ENCODE measurements at regions not wholly inside any gene's neighbourhood (a gene's known extent, or its start where the extent isn't known, plus 50 kb on each side); places are given as distances from the start of the nearest gene placed in this dataset.
"Not testable (repeated sequence)": the region's sequence is repeated elsewhere in the genome, so short reads cannot be mapped to it uniquely, and the experiment has no call there.

- DNase-seq = no peak
Observed at GRCh38 chr12:28994179-28994715, 154.8 kb upstream of the FAR2 start.

- DNase-seq = no peak
Observed at GRCh38 chr12:28996688-28997087, 152.4 kb upstream of the FAR2 start.

DNA sequence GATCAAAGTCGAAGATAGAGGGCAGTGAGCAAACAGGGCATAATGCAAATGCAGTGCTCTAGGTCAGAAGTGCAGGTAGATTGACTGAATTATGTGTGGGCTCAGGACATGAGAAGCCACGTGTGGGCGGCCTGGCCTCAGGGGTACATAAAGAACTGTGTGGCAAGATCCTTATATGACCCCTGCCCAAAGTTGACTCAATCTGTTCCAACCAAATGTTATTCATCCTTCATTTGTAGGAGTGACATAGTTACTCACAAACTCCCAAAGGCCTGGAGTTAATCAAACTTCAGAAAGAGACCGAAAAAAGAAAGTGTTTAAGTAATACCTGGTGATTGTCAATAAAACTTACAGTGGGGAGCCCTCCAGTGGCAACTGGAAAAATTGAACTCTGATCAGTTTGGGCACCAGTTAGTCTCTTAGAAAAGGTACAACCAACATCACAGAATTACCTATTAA, 150.4 kb upstream of the FAR2 start:
- DNase-seq = no peak

- no peak for DNase-seq
Observed at GRCh38 chr12:29004066-29004935, 144.8 kb upstream of the FAR2 start.

- DNase-seq = no peak
Observed at GRCh38 chr12:29004936-29005304, 144.2 kb upstream of the FAR2 start.

DNA sequence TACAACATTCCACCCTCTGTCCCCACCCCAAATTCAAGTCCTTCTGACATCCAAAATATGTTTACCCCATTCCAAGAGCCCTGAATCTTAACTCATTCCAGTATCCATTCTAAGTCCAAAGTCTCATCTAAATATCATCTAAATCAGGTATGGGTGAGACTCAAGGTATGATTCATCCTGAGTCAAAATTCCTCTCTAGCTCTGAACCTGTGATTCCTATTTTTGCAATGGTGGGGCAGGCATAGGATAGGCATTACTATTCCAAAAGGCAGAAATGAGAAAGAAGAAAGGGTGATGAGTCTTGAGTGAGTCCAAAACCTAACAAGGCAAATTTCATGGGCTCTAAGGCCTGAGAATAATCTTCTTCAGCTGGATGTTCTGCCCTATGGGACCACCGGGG, 140.3 kb upstream of the FAR2 start:
- DNase-seq = no peak

- no peak for DNase-seq
Observed at GRCh38 chr12:29012673-29013072, 136.4 kb upstream of the FAR2 start.

DNA sequence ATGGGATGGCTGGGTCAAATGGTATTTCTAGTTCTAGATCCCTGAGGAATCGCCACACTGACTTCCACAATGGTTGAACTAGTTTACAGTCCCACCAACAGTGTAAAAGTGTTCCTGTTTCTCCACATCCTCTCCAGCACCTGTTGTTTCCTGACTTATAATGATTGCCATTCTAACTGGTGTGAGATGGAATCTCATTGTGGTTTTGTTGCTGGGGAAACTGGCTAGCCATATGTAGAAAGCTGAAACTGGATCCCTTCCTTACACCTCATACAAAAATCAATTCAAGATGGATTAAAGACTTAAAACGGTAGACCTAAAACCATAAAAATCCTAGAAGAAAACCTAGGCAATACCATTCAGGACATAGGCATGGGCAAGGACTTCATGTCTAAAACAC, 131.5 kb upstream of the FAR2 start:
- DNase-seq = not testable (repeated sequence)

DNA sequence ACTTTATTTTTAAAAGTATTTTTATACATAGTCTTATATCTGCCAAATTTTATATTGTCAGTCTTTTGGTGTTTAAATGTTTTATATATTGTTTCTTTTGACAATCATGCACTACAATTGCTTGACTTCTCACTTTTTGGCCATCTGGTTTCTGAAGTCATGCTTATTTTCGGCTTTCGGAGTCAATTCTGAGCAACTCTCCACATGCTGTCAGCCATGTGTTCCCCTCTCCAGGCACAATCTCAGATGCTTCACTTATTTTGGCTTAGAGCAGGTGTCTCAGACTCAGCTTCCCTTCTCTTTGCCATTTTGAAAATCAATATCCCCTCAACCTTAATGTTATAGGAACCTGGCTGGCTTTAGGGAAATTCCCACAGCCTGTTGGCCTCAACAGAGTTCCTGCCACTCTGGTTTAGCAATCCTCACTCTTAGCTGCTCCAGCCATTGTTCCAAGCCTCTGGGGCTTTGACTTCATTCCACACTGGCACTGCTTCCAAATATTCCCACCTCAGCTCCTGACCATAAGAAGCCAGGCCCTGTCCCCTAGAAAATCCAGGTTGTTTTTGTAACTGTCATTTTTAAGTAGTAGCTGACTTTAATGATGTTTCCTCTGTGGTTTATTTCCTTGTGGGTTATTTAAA, 125.5 kb upstream of the FAR2 start:
- peak; percentile 18 for DNase-seq

- no peak for DNase-seq
Observed at GRCh38 chr12:29024117-29024516, 125.0 kb upstream of the FAR2 start.

GRCh38 chr12:29025937-29026336, 123.1 kb upstream of the FAR2 start:
- no peak for DNase-seq

DNA sequence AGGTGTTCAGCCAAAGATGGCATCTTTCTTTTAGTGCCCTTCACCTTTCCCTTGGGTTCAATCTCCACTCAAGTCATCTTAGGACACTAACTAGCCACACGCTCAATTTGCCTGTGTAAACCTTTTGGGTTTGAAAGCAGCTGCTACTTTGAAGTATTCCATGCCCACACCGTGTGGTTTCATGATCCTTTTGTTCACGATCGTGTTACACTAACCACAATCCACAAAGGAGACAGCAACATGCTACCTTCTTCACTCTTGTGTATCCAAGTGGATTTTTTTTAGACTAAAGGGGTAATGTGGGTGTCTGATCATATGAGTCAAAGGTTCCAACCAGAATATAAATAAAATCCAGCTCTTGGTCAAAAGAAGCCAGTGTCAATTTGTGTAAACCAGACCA, 122.7 kb upstream of the FAR2 start:
- DNase-seq = no peak

DNA sequence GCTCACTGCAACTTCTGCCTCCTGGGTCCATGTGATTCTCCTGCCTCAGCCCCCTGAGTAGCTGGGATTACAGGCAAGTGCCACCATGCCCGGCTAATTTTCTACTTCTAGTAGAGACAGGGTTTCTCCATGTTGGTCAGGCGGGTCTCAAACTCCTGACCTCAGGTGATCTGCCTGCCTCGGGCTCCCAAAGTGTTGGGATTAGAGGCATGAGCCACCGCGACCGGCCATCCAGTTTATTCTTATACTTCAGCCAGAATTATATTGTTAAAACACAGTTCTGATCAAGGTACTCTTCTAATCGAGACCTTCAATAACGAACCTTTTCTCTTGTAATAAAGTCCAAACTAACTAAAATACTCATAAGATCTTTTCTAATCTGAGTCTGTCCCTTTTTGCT, 119.6 kb upstream of the FAR2 start:
- not testable (repeated sequence) for DNase-seq

GRCh38 chr12:29030006-29030405, 119.1 kb upstream of the FAR2 start:
- DNase-seq = no peak

- no peak for DNase-seq
Observed at GRCh38 chr12:29032446-29032845, 116.6 kb upstream of the FAR2 start.

- DNase-seq = no peak
Observed at GRCh38 chr12:29033519-29033918, 115.6 kb upstream of the FAR2 start.

GRCh38 chr12:29035112-29035511, 114.0 kb upstream of the FAR2 start:
- no peak for DNase-seq

DNA sequence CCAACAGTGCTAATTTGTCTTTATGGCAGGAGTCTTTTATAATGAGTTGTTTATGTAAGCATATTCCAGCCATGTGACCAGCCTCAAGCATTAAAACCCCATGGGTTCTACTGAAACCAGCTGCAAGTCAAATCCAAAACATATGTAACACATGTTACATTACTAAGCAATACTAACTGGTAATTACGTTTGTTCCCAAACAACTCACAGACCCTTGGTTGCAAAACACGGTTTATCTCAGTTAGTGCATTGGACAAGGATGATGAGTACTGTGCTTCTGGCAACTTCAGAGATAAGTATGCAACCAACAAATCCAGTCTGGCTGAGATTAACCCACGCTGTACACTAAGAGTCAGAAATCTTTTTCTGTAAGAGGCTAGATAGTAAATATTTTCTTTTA, 110.1 kb upstream of the FAR2 start:
- DNase-seq = peak; percentile 20

DNA sequence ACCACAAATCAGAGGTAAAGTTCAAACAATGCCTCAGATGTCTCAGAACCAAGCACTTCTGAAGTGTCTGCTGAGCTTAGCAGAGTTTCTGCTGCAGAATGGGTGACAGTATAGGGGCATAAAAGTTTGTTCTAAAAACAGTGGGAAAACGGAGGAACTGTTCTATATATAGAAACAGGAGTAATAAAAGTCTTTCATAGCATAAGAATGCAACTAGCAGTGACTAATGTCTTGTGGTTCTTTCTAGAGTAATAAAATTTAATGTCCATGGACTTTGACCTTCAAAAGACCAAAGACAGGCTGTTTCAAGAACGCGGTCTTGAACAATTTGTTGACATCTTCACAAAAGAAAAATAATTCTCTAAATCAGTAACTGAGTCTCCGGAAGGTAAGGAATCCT, 107.5 kb upstream of the FAR2 start:
- no peak for DNase-seq

- no peak for DNase-seq
Observed at GRCh38 chr12:29043069-29043468, 106.0 kb upstream of the FAR2 start.

GRCh38 chr12:29044799-29045198, 104.3 kb upstream of the FAR2 start:
- no peak for DNase-seq

DNA sequence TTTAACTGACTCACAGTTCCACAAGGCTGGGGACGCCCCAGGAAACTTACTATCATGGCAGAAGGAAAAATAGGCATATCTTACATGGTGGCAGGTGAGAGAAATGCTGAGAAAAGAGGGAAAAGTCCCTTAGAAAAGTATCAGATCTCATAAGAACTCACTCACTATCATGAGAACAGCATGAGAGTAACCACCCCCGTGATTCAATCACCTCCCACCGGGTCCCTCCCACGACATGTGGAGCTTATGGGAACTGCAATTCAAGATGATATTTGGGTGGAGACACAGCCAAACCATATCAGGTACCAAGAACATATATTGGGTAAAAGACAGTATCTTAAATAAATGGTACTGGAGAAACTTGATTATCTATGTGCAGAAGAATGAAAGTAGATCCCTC, 100.3 kb upstream of the FAR2 start:
- no peak for DNase-seq

DNA sequence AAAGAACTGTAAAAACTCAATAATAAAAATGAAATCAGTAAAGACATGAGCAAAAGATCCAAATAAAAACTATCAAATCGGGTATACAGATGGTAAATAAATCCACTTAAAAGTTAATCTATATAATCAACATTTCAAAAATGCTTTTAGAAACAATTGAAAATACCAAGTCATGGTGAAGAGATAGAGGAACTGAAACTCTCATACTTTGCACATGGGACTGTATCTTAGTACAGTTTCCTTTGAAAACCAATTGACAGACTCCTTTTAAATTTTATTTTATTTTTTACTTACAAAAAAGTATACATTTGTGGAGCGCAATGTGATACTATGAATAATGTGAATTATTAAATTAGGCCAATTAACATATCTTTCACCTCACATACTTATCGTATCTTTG, 98.6 kb upstream of the FAR2 start:
- no peak for DNase-seq

GRCh38 chr12:29051221-29051620, 97.9 kb upstream of the FAR2 start:
- DNase-seq = no peak
